Neuronal stem cell (in vitro differentiated cells): ENCODE measurements at regions not wholly inside any gene's neighbourhood (a gene's known extent, or its start where the extent isn't known, plus 50 kb on each side); places are given as distances from the start of the nearest gene placed in this dataset.

Experiments used
- DNase-seq: peaks from one replicate; pipeline ENCODE4 v3.0.0-alpha.2; 2013; ENCODE audit warnings: low spot score
- H2AFZ ChIP-seq: one replicate; pipeline ENCODE4 v1.6.1; 2013; ENCODE audit warnings: mild to moderate bottlenecking, low read length, inconsistent platforms
- H2AK5ac ChIP-seq: 2 replicates; pipeline ENCODE4 v1.6.1; 2013; ENCODE audit warnings: low read depth, mild to moderate bottlenecking, inconsistent platforms, low read length, moderate library complexity, mixed read lengths
- H2BK120ac ChIP-seq: 2 replicates; pipeline ENCODE4 v1.6.1; 2013; ENCODE audit warnings: low read depth, mild to moderate bottlenecking, inconsistent platforms, low read length, moderate library complexity, mixed read lengths
- H2BK12ac ChIP-seq: one replicate; pipeline ENCODE4 v1.6.1; 2013; ENCODE audit warnings: low read length, inconsistent platforms
- H2BK15ac ChIP-seq: 2 replicates; pipeline ENCODE4 v1.6.1; 2013; ENCODE audit warnings: mild to moderate bottlenecking, low read length, inconsistent platforms, mixed read lengths
- H2BK5ac ChIP-seq: one replicate; pipeline ENCODE4 v1.6.1; 2013; ENCODE audit warnings: inconsistent platforms, mild to moderate bottlenecking, low read length, moderate library complexity
- H3K14ac ChIP-seq: one replicate; pipeline ENCODE4 v1.6.1; 2013; ENCODE audit warnings: low read length, inconsistent platforms
- H3K18ac ChIP-seq: 2 replicates; pipeline ENCODE4 v1.6.1; 2013; ENCODE audit warnings: low read length, inconsistent platforms
- H3K23ac ChIP-seq: 2 replicates; pipeline ENCODE4 v1.6.1; 2013; ENCODE audit warnings: low read depth, mild to moderate bottlenecking, mixed read lengths, low read length, inconsistent platforms; ENCODE audit not compliant: poor library complexity
- H3K27ac ChIP-seq: replicated peaks from 3 replicates; pipeline ENCODE4 v1.5.1; 2013; ENCODE audit warnings: low read length, inconsistent platforms
- H3K27me3 ChIP-seq, 3 experiments: 2 replicates each; pipeline ENCODE4 v1.6.1; 2013; ENCODE audit warnings: low read length in 3 of 3, mild to moderate bottlenecking in 2 of 3, inconsistent platforms in 1 of 3, low read depth in 1 of 3, mixed read lengths in 1 of 3, moderate library complexity in 1 of 3; ENCODE audit not compliant: control insufficient read depth in 3 of 3, insufficient read depth in 3 of 3
- H3K36me3 ChIP-seq, 2 donors: replicated peaks in 1 of 2; 2 replicates each; pipeline ENCODE4 v1.6.1; 2013; ENCODE audit warnings: low read length in 2 of 2; ENCODE audit not compliant: control insufficient read depth in 2 of 2, insufficient read depth in 2 of 2
- H3K4ac ChIP-seq: 2 replicates; pipeline ENCODE4 v1.6.1; 2013; ENCODE audit warnings: inconsistent platforms, mild to moderate bottlenecking, low read length, moderate library complexity
- H3K4me1 ChIP-seq, 2 donors: 1 replicate in 1 of 2; 2 replicates in 1 of 2; pipeline ENCODE4 v1.6.1; 2013; ENCODE audit warnings: low read length in 2 of 2, low read depth in 1 of 2; ENCODE audit not compliant: control insufficient read depth in 2 of 2, insufficient read depth in 1 of 2
- H3K4me2 ChIP-seq: one replicate; pipeline ENCODE4 v1.6.1; 2013; ENCODE audit warnings: mild to moderate bottlenecking, low read length, inconsistent platforms; ENCODE audit not compliant: insufficient read depth, poor library complexity, severe bottlenecking
- H3K4me3 ChIP-seq, 2 donors: 2 replicates each; pipeline ENCODE4 v1.5.1; 2013; ENCODE audit warnings: low read length in 2 of 2, mild to moderate bottlenecking in 2 of 2, inconsistent platforms in 1 of 2, moderate library complexity in 1 of 2
- H3K79me1 ChIP-seq: one replicate; pipeline ENCODE4 v1.6.1; 2013; ENCODE audit warnings: low read depth, mild to moderate bottlenecking, inconsistent platforms, low read length, moderate library complexity
- H3K9ac ChIP-seq: one replicate; pipeline ENCODE4 v1.6.1; 2013; ENCODE audit warnings: mild to moderate bottlenecking, low read depth, low read length, inconsistent platforms; ENCODE audit not compliant: poor library complexity
- H3K9me3 ChIP-seq, 2 donors: replicated peaks in 1 of 2; 2 replicates each; pipeline versions ENCODE3 to v1.6.1; 2013; ENCODE audit warnings: low read length in 2 of 2, mild to moderate bottlenecking in 2 of 2, inconsistent platforms in 1 of 2, low read depth in 1 of 2, mixed read lengths in 1 of 2, moderate library complexity in 1 of 2; ENCODE audit not compliant: control insufficient read depth in 2 of 2, insufficient read depth in 1 of 2
- H4K8ac ChIP-seq: one replicate; pipeline ENCODE4 v1.6.1; 2013; ENCODE audit warnings: low read depth, mild to moderate bottlenecking, inconsistent platforms, low read length, moderate library complexity
- H4K91ac ChIP-seq: one replicate; pipeline ENCODE4 v1.6.1; 2013; ENCODE audit warnings: low read length, low read depth, mild to moderate bottlenecking, inconsistent platforms; ENCODE audit not compliant: poor library complexity
- WGBS, 2 donors: extraction: QIAGEN DNeasy Blood & Tissue Kit; methylation state at CpG; one replicate each; pipeline ENCODE4 v1.1.7; 2013; ENCODE audit warnings: missing lambda C conversion rate in 2 of 2, mixed read lengths in 1 of 2; ENCODE audit not compliant: insufficient read length in 2 of 2, insufficient replicate concordance in 1 of 2; ENCODE audit errors: extremely low coverage in 2 of 2; 5-methylcytosine and 5-hydroxymethylcytosine counted together

- Histone ChIP-seq H4K8ac (no peak overlapping the region), H2AFZ (no peak overlapping the region), H3K4ac (no peak overlapping the region), H3K79me1 (no peaks in the 10 kb centered on the region), H3K18ac (no peak overlapping the region), H3K4me1 (no peaks in the 10 kb centered on the region), H3K4me2 (no peak overlapping the region), H2BK120ac (no peak overlapping the region), H4K91ac (no peak overlapping the region), H3K4me3 (no peak overlapping the region), H3K36me3 (peaks cover 0 to 2% of the 10 kb centered on the region in 2 donors), H2BK5ac (no peak overlapping the region), H3K27me3 (no peaks in the 10 kb centered on the region), H2BK15ac (no peak overlapping the region), H3K23ac (no peak overlapping the region), H3K9me3 (peaks cover 3 to 14% of the 10 kb centered on the region in 2 donors), H3K14ac (no peak overlapping the region), H3K9ac (no peak overlapping the region), H2BK12ac (no peak overlapping the region), H3K27ac (no peak overlapping the region), H2AK5ac (no peak overlapping the region)
- no peak for DNase-seq
These were observed 308.3 kb downstream of the CRPPA start for GRCh38 chr7:16113058-16113457.

- Histone ChIP-seq H3K9me3 (peaks cover 4 to 8% of the 10 kb centered on the region in 2 donors), H3K18ac (no peak overlapping the region), H2BK120ac (no peak overlapping the region), H2AK5ac (no peak overlapping the region), H3K9ac (no peak overlapping the region), H3K4ac (no peak overlapping the region), H3K4me1 (no peaks in the 10 kb centered on the region), H3K27ac (no peak overlapping the region), H3K36me3 (no peaks in the 10 kb centered on the region), H3K14ac (no peak overlapping the region), H3K4me3 (no peak overlapping the region), H3K23ac (no peak overlapping the region), H4K8ac (no peak overlapping the region), H2BK15ac (no peak overlapping the region), H2BK12ac (no peak overlapping the region), H2AFZ (no peak overlapping the region), H3K27me3 (no peaks in the 10 kb centered on the region), H2BK5ac (no peak overlapping the region), H3K4me2 (no peak overlapping the region), H4K91ac (no peak overlapping the region), H3K79me1 (no peaks in the 10 kb centered on the region)
- DNase-seq, result no peak
- WGBS, 2 donors, result no CpG with 5 or more reads among the region's 2 CpGs
These were observed 314.5 kb downstream of the CRPPA start for GRCh38 chr7:16106869-16107268.

GRCh38 chr7:16106300-16106699 lies 315.0 kb downstream of the CRPPA start:
- H3K27me3 ChIP-seq, result no peaks in the 10 kb centered on the region
- no peak overlapping the region for H3K23ac ChIP-seq
- no peak overlapping the region for H3K14ac ChIP-seq
- H3K36me3 ChIP-seq, result no peaks in the 10 kb centered on the region
- no peak overlapping the region for H2BK120ac ChIP-seq
- H3K4ac ChIP-seq, result no peak overlapping the region
- H3K4me3 ChIP-seq, result no peak overlapping the region
- H3K9me3 ChIP-seq, result peaks cover 4 to 8% of the 10 kb centered on the region in 2 donors
- no peaks in the 10 kb centered on the region for H3K4me1 ChIP-seq
- no peak overlapping the region for H4K8ac ChIP-seq
- no peak overlapping the region for H3K27ac ChIP-seq
- H3K4me2 ChIP-seq, result no peak overlapping the region
- H2AK5ac ChIP-seq, result no peak overlapping the region
- no peak for DNase-seq
- no peak overlapping the region for H3K18ac ChIP-seq
- no peak overlapping the region for H4K91ac ChIP-seq
- H2BK12ac ChIP-seq, result no peak overlapping the region
- H2AFZ ChIP-seq, result no peak overlapping the region
- H2BK5ac ChIP-seq, result no peak overlapping the region
- WGBS, 2 donors, result no CpG with 5 or more reads among the region's 1 CpG
- H2BK15ac ChIP-seq, result no peak overlapping the region
- no peak overlapping the region for H3K9ac ChIP-seq
- no peaks in the 10 kb centered on the region for H3K79me1 ChIP-seq

GRCh38 chr7:16099302-16099849 lies 322.0 kb downstream of the CRPPA start:
- Histone ChIP-seq H2AK5ac (no peak overlapping the region), H3K4me2 (no peak overlapping the region), H4K8ac (no peak overlapping the region), H2BK12ac (no peak overlapping the region), H3K23ac (no peak overlapping the region), H2BK15ac (no peak overlapping the region), H3K18ac (no peak overlapping the region), H3K9ac (no peak overlapping the region), H3K27me3 (no peaks in the 10 kb centered on the region), H3K4me1 (peaks cover 0 to 3% of the 10 kb centered on the region in 2 donors), H3K9me3 (no peaks in the 10 kb centered on the region), H3K4me3 (no peak overlapping the region), H3K36me3 (no peaks in the 10 kb centered on the region), H2BK5ac (no peak overlapping the region), H2AFZ (no peak overlapping the region), H3K27ac (no peak overlapping the region), H3K4ac (no peak overlapping the region), H3K14ac (no peak overlapping the region), H2BK120ac (no peak overlapping the region), H4K91ac (no peak overlapping the region), H3K79me1 (no peaks in the 10 kb centered on the region)
- no peak for DNase-seq
- no CpG with 5 or more reads among the region's 2 CpGs for WGBS, 2 donors
